ENCODE measurements at regions not wholly inside any gene's neighbourhood (a gene's known extent, or its start where the extent isn't known, plus 50 kb on each side); places are given as distances from the start of the nearest gene placed in this dataset.

- 76% methylated on average over 4 of the region's 4 CpGs for WGBS
- intact Hi-C loops (cut with DNase I), result no loop called here
- no peak overlapping the region for H3K27ac ChIP-seq (ENCODE audit: low read length)
- no peaks in the 10 kb centered on the region for H3K4me1 ChIP-seq (ENCODE audit: control insufficient read depth, insufficient read depth, low read length)
- H3K9me3 ChIP-seq (ENCODE audit: control insufficient read depth, low read length), result no peaks in the 10 kb centered on the region
- H3K4me3 ChIP-seq (ENCODE audit: low read length), result no peak overlapping the region
- DNase-seq (no peak), ATAC-seq (no peak)
- no peaks in the 10 kb centered on the region for H3K27me3 ChIP-seq (ENCODE audit: control insufficient read depth, insufficient read depth)
Measured at GRCh38 chr2:59920307-59920706, 633.1 kb downstream of the BCL11A start.

- WGBS, result 40% methylated on average over 1 of the region's 1 CpG
- H3K27me3 ChIP-seq (ENCODE audit: control insufficient read depth, insufficient read depth), result no peaks in the 10 kb centered on the region
- DNase-seq, result no peak
- H3K4me3 ChIP-seq (ENCODE audit: low read length), result no peak overlapping the region
- no peaks in the 10 kb centered on the region for H3K9me3 ChIP-seq (ENCODE audit: control insufficient read depth, low read length)
- H3K27ac ChIP-seq (ENCODE audit: low read length), result no peak overlapping the region
- intact Hi-C loops (cut with DNase I), result no loop called here
- no peak for ATAC-seq
- H3K4me1 ChIP-seq (ENCODE audit: control insufficient read depth, insufficient read depth, low read length), result no peaks in the 10 kb centered on the region
Measured at GRCh38 chr2:59919579-59919978, 633.9 kb downstream of the BCL11A start.

GRCh38 chr2:59912042-59912441 is 641.4 kb downstream of the BCL11A start:
- Histone ChIP-seq H3K9me3 (ENCODE audit: control insufficient read depth, low read length) (no peaks in the 10 kb centered on the region), H3K4me3 (ENCODE audit: low read length) (no peak overlapping the region), H3K4me1 (ENCODE audit: control insufficient read depth, insufficient read depth, low read length) (no peaks in the 10 kb centered on the region), H3K27ac (ENCODE audit: low read length) (no peak overlapping the region), H3K27me3 (ENCODE audit: control insufficient read depth, insufficient read depth) (no peaks in the 10 kb centered on the region)
- WGBS, result 87% methylated on average over 1 of the region's 1 CpG
- intact Hi-C loops (cut with DNase I), result no loop called here
- DNase-seq, result no peak
- ATAC-seq, result no peak

GRCh38 chr2:59910166-59910565 is 643.3 kb downstream of the BCL11A start:
- ATAC-seq (no peak), DNase-seq (no peak)
- Histone ChIP-seq H3K9me3 (ENCODE audit: control insufficient read depth, low read length) (no peaks in the 10 kb centered on the region), H3K4me3 (ENCODE audit: low read length) (no peak overlapping the region), H3K27ac (ENCODE audit: low read length) (no peak overlapping the region), H3K27me3 (ENCODE audit: control insufficient read depth, insufficient read depth) (no peaks in the 10 kb centered on the region), H3K4me1 (ENCODE audit: control insufficient read depth, insufficient read depth, low read length) (no peaks in the 10 kb centered on the region)
- intact Hi-C loops (cut with DNase I), result no loop called here
- 94% methylated on average over 1 of the region's 1 CpG for WGBS

- DNase-seq, result no peak
- intact Hi-C loops (cut with DNase I), result no loop called here
- Histone ChIP-seq H3K27ac (ENCODE audit: low read length) (no peak overlapping the region), H3K4me3 (ENCODE audit: low read length) (no peak overlapping the region), H3K4me1 (ENCODE audit: control insufficient read depth, insufficient read depth, low read length) (no peaks in the 10 kb centered on the region), H3K9me3 (ENCODE audit: control insufficient read depth, low read length) (no peaks in the 10 kb centered on the region), H3K27me3 (ENCODE audit: control insufficient read depth, insufficient read depth) (no peaks in the 10 kb centered on the region)
- WGBS, result 38% methylated on average over 3 of the region's 3 CpGs
- ATAC-seq, result no peak
Measured at GRCh38 chr2:59909147-59909546, 644.3 kb downstream of the BCL11A start.

GRCh38 chr2:59905731-59906130 is 647.7 kb downstream of the BCL11A start:
- DNase-seq, result no peak
- ATAC-seq, result no peak
- H3K9me3 ChIP-seq (ENCODE audit: control insufficient read depth, low read length), result no peaks in the 10 kb centered on the region
- H3K27me3 ChIP-seq (ENCODE audit: control insufficient read depth, insufficient read depth), result no peaks in the 10 kb centered on the region
- no peaks in the 10 kb centered on the region for H3K4me1 ChIP-seq (ENCODE audit: control insufficient read depth, insufficient read depth, low read length)
- intact Hi-C loops (cut with DNase I), result no loop called here
- H3K27ac ChIP-seq (ENCODE audit: low read length), result no peak overlapping the region
- WGBS, result 85% methylated on average over 2 of the region's 2 CpGs
- no peak overlapping the region for H3K4me3 ChIP-seq (ENCODE audit: low read length)

- no peaks in the 10 kb centered on the region for H3K9me3 ChIP-seq (ENCODE audit: control insufficient read depth, low read length)
- no peak overlapping the region for H3K4me3 ChIP-seq (ENCODE audit: low read length)
- intact Hi-C loops (cut with DNase I), result no loop called here
- H3K27ac ChIP-seq (ENCODE audit: low read length), result no peak overlapping the region
- 54% methylated on average over 9 of the region's 9 CpGs for WGBS
- no peak for ATAC-seq
- H3K27me3 ChIP-seq (ENCODE audit: control insufficient read depth, insufficient read depth), result no peaks in the 10 kb centered on the region
- no peaks in the 10 kb centered on the region for H3K4me1 ChIP-seq (ENCODE audit: control insufficient read depth, insufficient read depth, low read length)
- DNase-seq, result no peak
Measured at GRCh38 chr2:59903994-59904544, 649.4 kb downstream of the BCL11A start.

- no peak overlapping the region for H3K4me3 ChIP-seq (ENCODE audit: low read length)
- DNase-seq, result no peak
- ATAC-seq, result no peak
- H3K9me3 ChIP-seq (ENCODE audit: control insufficient read depth, low read length), result no peaks in the 10 kb centered on the region
- no peaks in the 10 kb centered on the region for H3K4me1 ChIP-seq (ENCODE audit: control insufficient read depth, insufficient read depth, low read length)
- intact Hi-C loops (cut with DNase I), result no loop called here
- 52% methylated on average over 6 of the region's 6 CpGs for WGBS
- no peaks in the 10 kb centered on the region for H3K27me3 ChIP-seq (ENCODE audit: control insufficient read depth, insufficient read depth)
- H3K27ac ChIP-seq (ENCODE audit: low read length), result no peak overlapping the region
Measured at GRCh38 chr2:59900728-59901452, 652.6 kb downstream of the BCL11A start.

GRCh38 chr2:59899692-59900091 is 653.8 kb downstream of the BCL11A start:
- whole genome bisulfite sequencing, result 80% methylated on average over 3 of the region's 3 CpGs
- intact Hi-C loops (cut with DNase I), result no loop called here
- Histone ChIP-seq H3K27ac (ENCODE audit: low read length) (no peak overlapping the region), H3K4me3 (ENCODE audit: low read length) (no peak overlapping the region), H3K4me1 (ENCODE audit: control insufficient read depth, insufficient read depth, low read length) (no peaks in the 10 kb centered on the region), H3K27me3 (ENCODE audit: control insufficient read depth, insufficient read depth) (no peaks in the 10 kb centered on the region), H3K9me3 (ENCODE audit: control insufficient read depth, low read length) (no peaks in the 10 kb centered on the region)
- ATAC-seq (no peak), DNase-seq (no peak)

- DNase-seq, result no peak
- intact Hi-C loops (cut with DNase I), result no loop called here
- no peaks in the 10 kb centered on the region for H3K9me3 ChIP-seq (ENCODE audit: control insufficient read depth, low read length)
- H3K4me1 ChIP-seq (ENCODE audit: control insufficient read depth, insufficient read depth, low read length), result no peaks in the 10 kb centered on the region
- ATAC-seq, result no peak
- H3K27ac ChIP-seq (ENCODE audit: low read length), result no peak overlapping the region
- peaks cover 3% of the 10 kb centered on the region for H3K27me3 ChIP-seq (ENCODE audit: control insufficient read depth, insufficient read depth)
- H3K4me3 ChIP-seq (ENCODE audit: low read length), result no peak overlapping the region
- 88% methylated on average over 3 of the region's 3 CpGs for WGBS
Measured at GRCh38 chr2:59896499-59897245, 656.8 kb downstream of the BCL11A start.

- H3K27me3 ChIP-seq (ENCODE audit: control insufficient read depth, insufficient read depth), result peaks cover 3% of the 10 kb centered on the region
- no peak overlapping the region for H3K4me3 ChIP-seq (ENCODE audit: low read length)
- ATAC-seq (no peak), DNase-seq (no peak)
- H3K4me1 ChIP-seq (ENCODE audit: control insufficient read depth, insufficient read depth, low read length), result no peaks in the 10 kb centered on the region
- WGBS, result 61% methylated on average over 2 of the region's 2 CpGs
- no peak overlapping the region for H3K27ac ChIP-seq (ENCODE audit: low read length)
- no peaks in the 10 kb centered on the region for H3K9me3 ChIP-seq (ENCODE audit: control insufficient read depth, low read length)
- intact Hi-C loops (cut with DNase I), result no loop called here
Measured at GRCh38 chr2:59893612-59894011, 659.8 kb downstream of the BCL11A start.
